H1 (cell line): ENCODE measurements at regions not wholly inside any gene's neighbourhood (a gene's known extent, or its start where the extent isn't known, plus 50 kb on each side); places are given as distances from the start of the nearest gene placed in this dataset.

Experiments
- CTCF ChIA-PET: fragments of 300-600 bp; sonication (Branson Sonifier 250); formaldehyde crosslinking; loops from one replicate; lab custom pipeline; 2021; ENCODE audit not compliant: partially characterized antibody; lab: Charles Lee
- POLR2A ChIA-PET: fragments of 300-600 bp; sonication (Branson Sonifier 250); formaldehyde crosslinking; loops from one replicate; lab custom pipeline; 2021; ENCODE audit warnings: inconsistent platforms; ENCODE audit not compliant: partially characterized antibody; lab: Charles Lee
- DNase-seq, 2 experiments: peaks; one replicate each; pipeline versions ENCODE4 v3.0.0 to v3.0.0-alpha.2; 2010 to 2022; ENCODE audit warnings: low spot score in 2 of 2, low read depth in 1 of 2, mixed read lengths in 1 of 2
- FAIRE-seq: peaks from 2 replicates; lab custom pipeline; 2011; peaks lifted over from hg19 to GRCh38; lab: Jason Lieb, UNC
- H2AFZ ChIP-seq: 2 replicates; pipeline ENCODE4 v1.8.1; 2012; ENCODE audit warnings: low read length, inconsistent platforms
- H2AK5ac ChIP-seq: 2 replicates; pipeline ENCODE4 v1.6.1; 2013; ENCODE audit warnings: low read depth, low read length
- H2BK120ac ChIP-seq: replicated peaks from 2 replicates; pipeline ENCODE3; 2013; ENCODE audit warnings: low read depth, low read length, inconsistent platforms
- H2BK12ac ChIP-seq: 2 replicates; pipeline ENCODE4 v1.6.1; 2013; ENCODE audit warnings: low read depth, low read length
- H2BK15ac ChIP-seq: 2 replicates; pipeline ENCODE4 v1.6.1; 2013; ENCODE audit warnings: low read length
- H2BK20ac ChIP-seq: 2 replicates; pipeline ENCODE4 v1.6.1; 2013; ENCODE audit warnings: low read length
- H2BK5ac ChIP-seq: 2 replicates; pipeline ENCODE4 v1.6.1; 2013; ENCODE audit warnings: low read depth, low read length
- H3K14ac ChIP-seq: 2 replicates; pipeline ENCODE4 v1.6.1; 2013; ENCODE audit warnings: inconsistent platforms; ENCODE audit not compliant: insufficient read length
- H3K18ac ChIP-seq: 2 replicates; pipeline ENCODE4 v1.6.1; 2013; ENCODE audit warnings: low read length; ENCODE audit errors: extremely low read depth
- H3K23ac ChIP-seq: 2 replicates; pipeline ENCODE4 v1.6.1; 2013; ENCODE audit warnings: inconsistent platforms; ENCODE audit not compliant: insufficient read length
- H3K23me2 ChIP-seq: 2 replicates; pipeline ENCODE4 v1.6.1; 2013; ENCODE audit warnings: low read depth, low read length
- H3K27ac ChIP-seq: 2 replicates; pipeline ENCODE4 v1.6.1; 2011; ENCODE audit warnings: low read depth, low read length, inconsistent platforms
- H3K27me3 ChIP-seq, 4 experiments: replicated peaks in 1 of 4; 1 replicate in 1 of 4; 2 replicates in 3 of 4; pipeline versions ENCODE4 v1.6.1 to v1.8.1; 2011 to 2013; ENCODE audit warnings: low read length in 3 of 4, mild to moderate bottlenecking in 3 of 4, inconsistent platforms in 2 of 4, mixed read lengths in 2 of 4, moderate library complexity in 1 of 4; ENCODE audit not compliant: control insufficient read depth in 3 of 4, insufficient read depth in 3 of 4; ENCODE audit errors: extremely low read depth in 1 of 4
- H3K36me3 ChIP-seq, 4 experiments: 2 replicates each; pipeline versions ENCODE4 v1.6.1 to v1.8.1; 2011 to 2013; ENCODE audit warnings: mild to moderate bottlenecking in 4 of 4, low read length in 3 of 4, moderate library complexity in 2 of 4, control low read depth in 1 of 4, inconsistent platforms in 1 of 4; ENCODE audit not compliant: insufficient read depth in 4 of 4, control insufficient read depth in 2 of 4
- H3K4ac ChIP-seq: replicated peaks from 2 replicates; pipeline ENCODE3; 2013; ENCODE audit warnings: low read length, low read depth, mixed read lengths, inconsistent platforms; ENCODE audit not compliant: insufficient read length
- H3K4me1 ChIP-seq, 4 experiments: replicated peaks in 1 of 4; 1 replicate in 1 of 4; 2 replicates in 3 of 4; pipeline versions ENCODE4 v1.6.1 to v1.8.1; 2011 to 2013; ENCODE audit warnings: low read length in 3 of 4, inconsistent platforms in 2 of 4, mixed read lengths in 1 of 4; ENCODE audit not compliant: insufficient read depth in 4 of 4, control insufficient read depth in 3 of 4
- H3K4me2 ChIP-seq, 2 experiments: 2 replicates each; pipeline versions ENCODE4 v1.6.1 to v1.8.1; 2011 to 2013; ENCODE audit warnings: low read depth in 2 of 2, low read length in 2 of 2, control low read depth in 1 of 2, inconsistent platforms in 1 of 2, mild to moderate bottlenecking in 1 of 2; ENCODE audit not compliant: insufficient read depth in 1 of 2
- H3K4me3 ChIP-seq, 4 experiments: fragments of 200-600, 300-600 bp in 1 of 4; sonication (generic), shearing (Covaris generic), sonication (Bioruptor Twin) in 1 of 4; 2 replicates each; pipeline versions ENCODE4 v1.5.1 to v1.8.1; 2011 to 2016; ENCODE audit warnings: low read length in 4 of 4, low read depth in 3 of 4, control low read depth in 2 of 4, inconsistent platforms in 2 of 4, mild to moderate bottlenecking in 2 of 4, mixed read lengths in 1 of 4, moderate library complexity in 1 of 4; ENCODE audit not compliant: insufficient read depth in 2 of 4; ENCODE audit errors: extremely low read depth in 1 of 4
- H3K56ac ChIP-seq: replicated peaks from 2 replicates; pipeline ENCODE3; 2013; ENCODE audit warnings: low read depth, mild to moderate bottlenecking, mixed read lengths, low read length, inconsistent platforms; ENCODE audit not compliant: insufficient read length
- H3K79me1 ChIP-seq: 2 replicates; pipeline ENCODE4 v1.6.1; 2013; ENCODE audit warnings: low read depth, low read length, control low read depth
- H3K79me2 ChIP-seq, 2 experiments: 2 replicates each; pipeline versions ENCODE4 v1.6.1 to v1.8.1; 2012 to 2013; ENCODE audit warnings: low read length in 2 of 2, mild to moderate bottlenecking in 2 of 2, inconsistent platforms in 1 of 2; ENCODE audit not compliant: insufficient read depth in 2 of 2, control insufficient read depth in 1 of 2
- H3K9ac ChIP-seq, 4 experiments: replicated peaks in 1 of 4; 1 replicate in 1 of 4; 2 replicates in 3 of 4; pipeline versions ENCODE4 v1.6.1 to v1.8.1; 2011 to 2013; ENCODE audit warnings: low read depth in 3 of 4, low read length in 3 of 4, control low read depth in 2 of 4, mild to moderate bottlenecking in 2 of 4, moderate library complexity in 2 of 4, inconsistent platforms in 1 of 4; ENCODE audit errors: extremely low read depth in 1 of 4
- H3K9me3 ChIP-seq, 2 experiments: 2 replicates each; pipeline versions ENCODE4 v1.6.1 to v1.8.1; 2012 to 2013; ENCODE audit warnings: mild to moderate bottlenecking in 2 of 2, moderate library complexity in 2 of 2, control low read depth in 1 of 2, inconsistent platforms in 1 of 2, low read depth in 1 of 2, low read length in 1 of 2, mixed read lengths in 1 of 2; ENCODE audit not compliant: insufficient read depth in 2 of 2
- H4K20me1 ChIP-seq, 2 experiments: replicated peaks in 1 of 2; 2 replicates each; pipeline versions ENCODE3 to v1.8.1; 2011 to 2013; ENCODE audit warnings: inconsistent platforms in 2 of 2, low read length in 2 of 2, mild to moderate bottlenecking in 1 of 2; ENCODE audit not compliant: insufficient read depth in 2 of 2, control insufficient read depth in 1 of 2
- H4K5ac ChIP-seq: 2 replicates; pipeline ENCODE4 v1.6.1; 2013; ENCODE audit warnings: low read length, low read depth, mixed read lengths, inconsistent platforms; ENCODE audit not compliant: insufficient read length
- H4K8ac ChIP-seq: 2 replicates; pipeline ENCODE4 v1.8.0; 2013; ENCODE audit warnings: mild to moderate bottlenecking, moderate library complexity, low read length, inconsistent platforms; ENCODE audit not compliant: insufficient read depth; ENCODE audit errors: extremely low read depth
- H4K91ac ChIP-seq: replicated peaks from 2 replicates; pipeline ENCODE3; 2013; ENCODE audit warnings: low read length, mixed read lengths, inconsistent platforms; ENCODE audit not compliant: insufficient read length
- ASH2L ChIP-seq: fragments of 200-600, 300-600 bp; sonication (generic); IDR thresholded peaks from one replicate; pipeline ENCODE4 v1.7.1; 2017; ENCODE audit warnings: low read length
- BCL11A ChIP-seq, 2 experiments: IDR thresholded peaks; one replicate each; pipeline ENCODE4 v1.6.1; 2011; ENCODE audit warnings: low read depth in 2 of 2, low read length in 2 of 2, mild to moderate bottlenecking in 2 of 2
- CHD2 ChIP-seq: IDR thresholded peaks from 2 replicates; pipeline ENCODE4 v1.6.1; 2012; ENCODE audit warnings: low read length, improper control_type of control experiment
- EP300 ChIP-seq, 2 experiments: IDR thresholded peaks; 1 replicate in 1 of 2; 2 replicates in 1 of 2; pipeline ENCODE4 v1.6.1; 2011 to 2012; ENCODE audit warnings: low read depth in 2 of 2, low read length in 2 of 2, mild to moderate bottlenecking in 2 of 2, borderline replicate concordance in 1 of 2, inconsistent platforms in 1 of 2, moderate library complexity in 1 of 2
- EZH2 ChIP-seq: fragments of 200-600 bp; sonication (generic); IDR thresholded peaks from 2 replicates; pipeline ENCODE4 v1.7.1; 2012; ENCODE audit warnings: low read depth, mild to moderate bottlenecking, moderate library complexity, low read length, inconsistent platforms; ENCODE audit not compliant: severe bottlenecking
- GABPA ChIP-seq: IDR thresholded peaks from 2 replicates; pipeline ENCODE4 v1.6.1; 2011; ENCODE audit warnings: mild to moderate bottlenecking, low read length, moderate library complexity, borderline replicate concordance; ENCODE audit not compliant: insufficient read depth
- KDM4A ChIP-seq: IDR thresholded peaks from one replicate; pipeline ENCODE4 v1.7.1; 2012; ENCODE audit warnings: low read depth, mild to moderate bottlenecking, moderate library complexity, low read length, inconsistent platforms; ENCODE audit not compliant: severe bottlenecking
- RBBP5 ChIP-seq: IDR thresholded peaks from 2 replicates; pipeline ENCODE4 v1.7.1; 2012; ENCODE audit warnings: low read depth, mild to moderate bottlenecking, inconsistent platforms, low read length, moderate library complexity, borderline replicate concordance
- SIRT6 ChIP-seq: IDR thresholded peaks from one replicate; pipeline ENCODE4 v1.7.1; 2012; ENCODE audit warnings: low read length, inconsistent platforms
- SP4 ChIP-seq: IDR thresholded peaks from 2 replicates; pipeline ENCODE4 v1.6.1; 2012; ENCODE audit warnings: low read length, inconsistent platforms
- SRF ChIP-seq: IDR thresholded peaks from 2 replicates; pipeline ENCODE4 v1.6.1; 2011; ENCODE audit warnings: mild to moderate bottlenecking, low read depth, low read length, moderate library complexity
- SUZ12 ChIP-seq: fragments of 200-600 bp; sonication (generic); IDR thresholded peaks from 2 replicates; pipeline ENCODE4 v1.6.1; 2012; ENCODE audit warnings: mild to moderate bottlenecking, inconsistent platforms, low read length, moderate library complexity, mixed read lengths
- TAF1 ChIP-seq: IDR thresholded peaks from 2 replicates; pipeline ENCODE4 v1.6.1; 2011; ENCODE audit warnings: mild to moderate bottlenecking, low read depth, low read length
- WGBS, 2 experiments: shearing (Covaris generic) in 1 of 2; methylation state at CpG; one replicate each; pipeline versions ENCODE4 v1.1.6 to v1.1.7; 2013 to 2015; ENCODE audit warnings: low lambda C conversion rate in 2 of 2, mixed read lengths in 2 of 2, inconsistent platforms in 1 of 2, low coverage in 1 of 2, missing lambda C conversion rate in 1 of 2; ENCODE audit not compliant: insufficient replicate concordance in 2 of 2, insufficient coverage in 1 of 2, insufficient read length in 1 of 2; ENCODE audit errors: extremely low coverage in 1 of 2, missing lambda C conversion rate in 1 of 2; 5-methylcytosine and 5-hydroxymethylcytosine counted together
- TF ChIP-seq, protein P1 (sequence below): IDR thresholded peaks from 2 replicates; pipeline ENCODE4 v1.6.1; 2011; ENCODE audit warnings: low read length, improper control_type of control experiment

DNA sequence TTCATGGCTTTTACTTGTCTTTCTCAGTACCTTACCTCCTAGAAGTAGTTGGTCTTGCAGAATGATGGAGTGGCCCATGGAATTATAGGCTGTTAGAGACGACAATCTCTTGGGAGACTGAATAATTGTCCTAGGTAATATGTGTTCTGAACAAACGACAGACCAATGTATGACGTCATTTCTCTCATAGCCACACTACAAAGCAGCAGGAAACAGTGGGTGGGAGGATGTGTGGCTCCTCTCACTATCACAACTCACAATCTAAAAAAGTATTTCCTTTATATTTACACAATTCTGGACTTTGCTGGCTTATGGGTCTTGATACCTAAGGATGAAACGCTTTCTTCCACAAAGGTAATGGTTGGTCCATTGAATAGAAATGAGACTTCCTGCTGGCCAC lies 183.9 kb downstream of the TOX3 start:
- Histone ChIP-seq H3K4me2 (no peak overlapping the region), H3K56ac (no peak overlapping the region), H3K79me2 (no peaks in the 10 kb centered on the region), H3K36me3 (no peaks in the 10 kb centered on the region), H3K79me1 (no peaks in the 10 kb centered on the region), H2BK20ac (no peak overlapping the region), H3K9me3 (peaks cover 1 to 3% of the 10 kb centered on the region in 2 experiments; a peak in 1 of 4 replicates), H2BK12ac (no peak overlapping the region), H3K27ac (no peak overlapping the region), H4K20me1 (no peaks in the 10 kb centered on the region), H2BK15ac (no peak overlapping the region), H3K23me2 (no peaks in the 10 kb centered on the region), H3K9ac (no peak overlapping the region), H3K4ac (no peak overlapping the region), H2AK5ac (no peak overlapping the region), H3K18ac (no peak overlapping the region), H4K91ac (no peak overlapping the region), H3K4me1 (no peaks in the 10 kb centered on the region), H3K4me3 (no peak overlapping the region), H2AFZ (no peak overlapping the region), H2BK120ac (no peak overlapping the region), H3K23ac (no peak overlapping the region), H2BK5ac (no peak overlapping the region), H3K14ac (no peak overlapping the region), H4K5ac (no peak overlapping the region), H3K27me3 (no peaks in the 10 kb centered on the region), H4K8ac (no peak overlapping the region)
- FAIRE-seq = no peak
- 92% methylated on average over 4 of the region's 4 CpGs; no CpG with 5 or more reads in 1 of the 2 experiments for WGBS, 2 experiments
- no peak for DNase-seq
- CTCF ChIA-PET = no interaction called here
- POLR2A ChIA-PET = no interaction called here
- no peak for TF ChIP-seq BCL11A (IDR thresholded peaks at IDR 0.05; ENCODE audit: low read depth in 2 of 2, low read length in 2 of 2)
- TF ChIP-seq TAF1 = no peak
- TF ChIP-seq GABPA = no peak
- TF ChIP-seq RBBP5 = no peak
- TF ChIP-seq, protein P1, sequence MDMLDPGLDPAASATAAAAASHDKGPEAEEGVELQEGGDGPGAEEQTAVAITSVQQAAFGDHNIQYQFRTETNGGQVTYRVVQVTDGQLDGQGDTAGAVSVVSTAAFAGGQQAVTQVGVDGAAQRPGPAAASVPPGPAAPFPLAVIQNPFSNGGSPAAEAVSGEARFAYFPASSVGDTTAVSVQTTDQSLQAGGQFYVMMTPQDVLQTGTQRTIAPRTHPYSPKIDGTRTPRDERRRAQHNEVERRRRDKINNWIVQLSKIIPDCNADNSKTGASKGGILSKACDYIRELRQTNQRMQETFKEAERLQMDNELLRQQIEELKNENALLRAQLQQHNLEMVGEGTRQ = no peak
- TF ChIP-seq SIRT6 = no peak
- TF ChIP-seq KDM4A = no peak
- TF ChIP-seq CHD2 = no peak
- TF ChIP-seq SP4 = no peak
- no peak for TF ChIP-seq EP300 (IDR thresholded peaks at IDR 0.05; ENCODE audit: borderline replicate concordance in 1 of 2, low read depth in 2 of 2, low read length in 2 of 2)
- TF ChIP-seq SRF = no peak
- no peak for TF ChIP-seq SUZ12
- TF ChIP-seq EZH2 = no peak
- TF ChIP-seq ASH2L = no peak
